ENCODE measurements at regions not wholly inside any gene's neighbourhood (a gene's known extent, or its start where the extent isn't known, plus 50 kb on each side); places are given as distances from the start of the nearest gene placed in this dataset.

- Histone ChIP-seq H3K27me3 (ENCODE audit: control insufficient read depth in 1 of 2, insufficient read depth in 2 of 2, low read length in 2 of 2) (no peaks in the 10 kb centered on the region), H3K4me1 (ENCODE audit: insufficient read depth, low read length) (no peaks in the 10 kb centered on the region), H3K9ac (ENCODE audit: low read length) (no peak overlapping the region), H3K9me3 (ENCODE audit: low read length) (no peaks in the 10 kb centered on the region), H3K4me3 (ENCODE audit: low read depth in 1 of 2, low read length in 2 of 2) (no peak overlapping the region), H3K36me3 (ENCODE audit: insufficient read depth, low read length) (no peaks in the 10 kb centered on the region), H3K27ac (ENCODE audit: low read depth, low read length) (no peak overlapping the region)
Observed at GRCh38 chr5:68352166-68352565, 136.6 kb downstream of the PIK3R1 start.

- Histone ChIP-seq H3K9me3 (ENCODE audit: low read length) (no peaks in the 10 kb centered on the region), H3K4me3 (ENCODE audit: low read depth in 1 of 2, low read length in 2 of 2) (no peak overlapping the region), H3K36me3 (ENCODE audit: insufficient read depth, low read length) (no peaks in the 10 kb centered on the region), H3K9ac (ENCODE audit: low read length) (no peak overlapping the region), H3K27me3 (ENCODE audit: control insufficient read depth in 1 of 2, insufficient read depth in 2 of 2, low read length in 2 of 2) (no peaks in the 10 kb centered on the region), H3K4me1 (ENCODE audit: insufficient read depth, low read length) (peaks cover 7% of the 10 kb centered on the region), H3K27ac (ENCODE audit: low read depth, low read length) (no peak overlapping the region)
Observed at GRCh38 chr5:68353605-68354004, 138.0 kb downstream of the PIK3R1 start.

GRCh38 chr5:68354315-68354714 lies 138.8 kb downstream of the PIK3R1 start:
- H3K9me3 ChIP-seq (ENCODE audit: low read length) = no peaks in the 10 kb centered on the region
- H3K27me3 ChIP-seq (ENCODE audit: control insufficient read depth in 1 of 2, insufficient read depth in 2 of 2, low read length in 2 of 2) = no peaks in the 10 kb centered on the region
- no peak overlapping the region for H3K27ac ChIP-seq (ENCODE audit: low read depth, low read length)
- no peaks in the 10 kb centered on the region for H3K36me3 ChIP-seq (ENCODE audit: insufficient read depth, low read length)
- H3K4me3 ChIP-seq (ENCODE audit: low read depth in 1 of 2, low read length in 2 of 2) = no peak overlapping the region
- no peak overlapping the region for H3K9ac ChIP-seq (ENCODE audit: low read length)
- H3K4me1 ChIP-seq (ENCODE audit: insufficient read depth, low read length) = peaks cover 7% of the 10 kb centered on the region

GRCh38 chr5:68356216-68356615 lies 140.7 kb downstream of the PIK3R1 start:
- no peak overlapping the region for H3K4me3 ChIP-seq (ENCODE audit: low read depth in 1 of 2, low read length in 2 of 2)
- H3K9me3 ChIP-seq (ENCODE audit: low read length) = no peaks in the 10 kb centered on the region

GRCh38 chr5:68356623-68357022 lies 141.1 kb downstream of the PIK3R1 start:
- no peak overlapping the region for H3K9ac ChIP-seq (ENCODE audit: low read length)
- no peak overlapping the region for H3K27ac ChIP-seq (ENCODE audit: low read depth, low read length)
- no peaks in the 10 kb centered on the region for H3K36me3 ChIP-seq (ENCODE audit: insufficient read depth, low read length)
- no peaks in the 10 kb centered on the region for H3K9me3 ChIP-seq (ENCODE audit: low read length)
- no peaks in the 10 kb centered on the region for H3K27me3 ChIP-seq (ENCODE audit: control insufficient read depth in 1 of 2, insufficient read depth in 2 of 2, low read length in 2 of 2)
- H3K4me3 ChIP-seq (ENCODE audit: low read depth in 1 of 2, low read length in 2 of 2) = no peak overlapping the region
- peaks cover 7% of the 10 kb centered on the region for H3K4me1 ChIP-seq (ENCODE audit: insufficient read depth, low read length)

More at GRCh38 chr5:68356216-68356615, 140.7 kb downstream of the PIK3R1 start:
- peaks cover 7% of the 10 kb centered on the region for H3K4me1 ChIP-seq (ENCODE audit: insufficient read depth, low read length)
- no peaks in the 10 kb centered on the region for H3K36me3 ChIP-seq (ENCODE audit: insufficient read depth, low read length)
- no peaks in the 10 kb centered on the region for H3K27me3 ChIP-seq (ENCODE audit: control insufficient read depth in 1 of 2, insufficient read depth in 2 of 2, low read length in 2 of 2)
- no peak overlapping the region for H3K27ac ChIP-seq (ENCODE audit: low read depth, low read length)
- no peak overlapping the region for H3K9ac ChIP-seq (ENCODE audit: low read length)

- no peaks in the 10 kb centered on the region for H3K36me3 ChIP-seq (ENCODE audit: insufficient read depth, low read length)
- no peak overlapping the region for H3K27ac ChIP-seq (ENCODE audit: low read depth, low read length)
- no peaks in the 10 kb centered on the region for H3K9me3 ChIP-seq (ENCODE audit: low read length)
- peaks cover 7% of the 10 kb centered on the region for H3K4me1 ChIP-seq (ENCODE audit: insufficient read depth, low read length)
- no peak overlapping the region for H3K4me3 ChIP-seq (ENCODE audit: low read depth in 1 of 2, low read length in 2 of 2)
- no peak overlapping the region for H3K9ac ChIP-seq (ENCODE audit: low read length)
- no peaks in the 10 kb centered on the region for H3K27me3 ChIP-seq (ENCODE audit: control insufficient read depth in 1 of 2, insufficient read depth in 2 of 2, low read length in 2 of 2)
Observed at GRCh38 chr5:68359699-68360098, 144.1 kb downstream of the PIK3R1 start.

GRCh38 chr5:68362331-68362730 lies 146.8 kb downstream of the PIK3R1 start:
- Histone ChIP-seq H3K27ac (ENCODE audit: low read depth, low read length) (no peak overlapping the region), H3K4me1 (ENCODE audit: insufficient read depth, low read length) (peaks cover 7% of the 10 kb centered on the region), H3K9me3 (ENCODE audit: low read length) (no peaks in the 10 kb centered on the region), H3K4me3 (ENCODE audit: low read depth in 1 of 2, low read length in 2 of 2) (no peak overlapping the region), H3K36me3 (ENCODE audit: insufficient read depth, low read length) (no peaks in the 10 kb centered on the region), H3K27me3 (ENCODE audit: control insufficient read depth in 1 of 2, insufficient read depth in 2 of 2, low read length in 2 of 2) (no peaks in the 10 kb centered on the region), H3K9ac (ENCODE audit: low read length) (no peak overlapping the region)

GRCh38 chr5:68365889-68366288 lies 150.3 kb downstream of the PIK3R1 start:
- H3K36me3 ChIP-seq (ENCODE audit: insufficient read depth, low read length) = no peaks in the 10 kb centered on the region
- H3K9ac ChIP-seq (ENCODE audit: low read length) = no peak overlapping the region
- H3K4me3 ChIP-seq (ENCODE audit: low read depth in 1 of 2, low read length in 2 of 2) = no peak overlapping the region
- no peaks in the 10 kb centered on the region for H3K27me3 ChIP-seq (ENCODE audit: control insufficient read depth in 1 of 2, insufficient read depth in 2 of 2, low read length in 2 of 2)
- no peak overlapping the region for H3K27ac ChIP-seq (ENCODE audit: low read depth, low read length)
- no peaks in the 10 kb centered on the region for H3K9me3 ChIP-seq (ENCODE audit: low read length)
- H3K4me1 ChIP-seq (ENCODE audit: insufficient read depth, low read length) = no peaks in the 10 kb centered on the region

GRCh38 chr5:68367287-68367686 lies 151.7 kb downstream of the PIK3R1 start:
- Histone ChIP-seq H3K4me3 (ENCODE audit: low read depth in 1 of 2, low read length in 2 of 2) (no peak overlapping the region), H3K27ac (ENCODE audit: low read depth, low read length) (no peak overlapping the region), H3K9ac (ENCODE audit: low read length) (no peak overlapping the region), H3K36me3 (ENCODE audit: insufficient read depth, low read length) (no peaks in the 10 kb centered on the region), H3K9me3 (ENCODE audit: low read length) (no peaks in the 10 kb centered on the region), H3K4me1 (ENCODE audit: insufficient read depth, low read length) (no peaks in the 10 kb centered on the region), H3K27me3 (ENCODE audit: control insufficient read depth in 1 of 2, insufficient read depth in 2 of 2, low read length in 2 of 2) (no peaks in the 10 kb centered on the region)

GRCh38 chr5:68367717-68368116 lies 152.2 kb downstream of the PIK3R1 start:
- Histone ChIP-seq H3K27me3 (ENCODE audit: control insufficient read depth in 1 of 2, insufficient read depth in 2 of 2, low read length in 2 of 2) (no peaks in the 10 kb centered on the region), H3K4me3 (ENCODE audit: low read depth in 1 of 2, low read length in 2 of 2) (no peak overlapping the region), H3K4me1 (ENCODE audit: insufficient read depth, low read length) (no peaks in the 10 kb centered on the region), H3K9me3 (ENCODE audit: low read length) (no peaks in the 10 kb centered on the region), H3K36me3 (ENCODE audit: insufficient read depth, low read length) (no peaks in the 10 kb centered on the region), H3K9ac (ENCODE audit: low read length) (no peak overlapping the region), H3K27ac (ENCODE audit: low read depth, low read length) (no peak overlapping the region)

GRCh38 chr5:68368311-68369022 lies 152.9 kb downstream of the PIK3R1 start:
- no peak overlapping the region for H3K9ac ChIP-seq (ENCODE audit: low read length)

GRCh38 chr5:68369023-68369359 lies 153.4 kb downstream of the PIK3R1 start:
- Histone ChIP-seq H3K4me1 (ENCODE audit: insufficient read depth, low read length) (no peaks in the 10 kb centered on the region), H3K9ac (ENCODE audit: low read length) (no peak overlapping the region), H3K27ac (ENCODE audit: low read depth, low read length) (no peak overlapping the region)

More at GRCh38 chr5:68368311-68369022, 152.9 kb downstream of the PIK3R1 start:
- H3K9me3 ChIP-seq (ENCODE audit: low read length) = no peaks in the 10 kb centered on the region
- H3K36me3 ChIP-seq (ENCODE audit: insufficient read depth, low read length) = no peaks in the 10 kb centered on the region
- no peaks in the 10 kb centered on the region for H3K27me3 ChIP-seq (ENCODE audit: control insufficient read depth in 1 of 2, insufficient read depth in 2 of 2, low read length in 2 of 2)
- no peak overlapping the region for H3K4me3 ChIP-seq (ENCODE audit: low read depth in 1 of 2, low read length in 2 of 2)
- no peaks in the 10 kb centered on the region for H3K4me1 ChIP-seq (ENCODE audit: insufficient read depth, low read length)
- H3K27ac ChIP-seq (ENCODE audit: low read depth, low read length) = no peak overlapping the region

More at GRCh38 chr5:68369023-68369359, 153.4 kb downstream of the PIK3R1 start:
- no peaks in the 10 kb centered on the region for H3K9me3 ChIP-seq (ENCODE audit: low read length)
- H3K27me3 ChIP-seq (ENCODE audit: control insufficient read depth in 1 of 2, insufficient read depth in 2 of 2, low read length in 2 of 2) = no peaks in the 10 kb centered on the region
- H3K36me3 ChIP-seq (ENCODE audit: insufficient read depth, low read length) = no peaks in the 10 kb centered on the region
- H3K4me3 ChIP-seq (ENCODE audit: low read depth in 1 of 2, low read length in 2 of 2) = no peak overlapping the region
